Left lung (tissue), 4 donors: ENCODE measurements at regions not wholly inside any gene's neighbourhood (a gene's known extent, or its start where the extent isn't known, plus 50 kb on each side); places are given as distances from the start of the nearest gene placed in this dataset.

Source experiments
- ATAC-seq: fragments of 200-7000 bp; cut with Tn5 transposase; one replicate; pipeline ENCODE4 v1.9.1; 2020; ENCODE audit warnings: moderate library complexity
- DNase-seq, 4 donors: peaks; one replicate each; pipeline ENCODE4 v3.0.0-alpha.2; 2013 to 2020
- H3K27ac ChIP-seq, 2 donors: fragments of 200-600 bp; sonication (generic) in 1 of 2; one replicate each; pipeline versions ENCODE4 v1.5.0 to v1.8.0; 2020 to 2021
- H3K27me3 ChIP-seq, 2 donors: fragments of 200-600 bp; sonication (generic) in 1 of 2; one replicate each; pipeline versions ENCODE4 v1.5.0 to v1.8.0; 2020 to 2021
- H3K36me3 ChIP-seq, 2 donors: fragments of 200-600 bp; sonication (generic) in 1 of 2; one replicate each; pipeline versions ENCODE4 v1.5.0 to v1.8.0; 2020 to 2021
- H3K4me1 ChIP-seq, 2 donors: fragments of 200-600 bp; one replicate each; pipeline ENCODE4 v1.8.0; 2021
- H3K4me3 ChIP-seq, 2 donors: fragments of 200-600 bp; sonication (generic) in 1 of 2; one replicate each; pipeline versions ENCODE4 v1.5.0 to v1.8.0; 2020 to 2021; ENCODE audit warnings: mild to moderate bottlenecking in 1 of 2
- H3K9me3 ChIP-seq, 2 donors: fragments of 200-600 bp; sonication (generic) in 1 of 2; one replicate each; pipeline versions ENCODE4 v1.5.0 to v1.8.0; 2020 to 2021
- intact Hi-C, 2 donors: fragments of 100-400 bp; cut with DNase I; formaldehyde crosslinking; loops; one replicate each; pipeline versions ENCODE4 v1.11.2 to v1.14.2; 2022
- TF ChIP-seq, protein P1 (sequence below), 2 donors: fragments of 200-600 bp; sonication (generic) in 1 of 2; IDR thresholded peaks; one replicate each; pipeline versions ENCODE4 v1.5.0 to v1.8.0; 2021; ENCODE audit warnings: antibody characterized with exemption in 2 of 2
- donor health status: DM: no; HTN: yes; CAD: no.
- donor health status: DM: no; HTN: no; CAD: no.

DNA sequence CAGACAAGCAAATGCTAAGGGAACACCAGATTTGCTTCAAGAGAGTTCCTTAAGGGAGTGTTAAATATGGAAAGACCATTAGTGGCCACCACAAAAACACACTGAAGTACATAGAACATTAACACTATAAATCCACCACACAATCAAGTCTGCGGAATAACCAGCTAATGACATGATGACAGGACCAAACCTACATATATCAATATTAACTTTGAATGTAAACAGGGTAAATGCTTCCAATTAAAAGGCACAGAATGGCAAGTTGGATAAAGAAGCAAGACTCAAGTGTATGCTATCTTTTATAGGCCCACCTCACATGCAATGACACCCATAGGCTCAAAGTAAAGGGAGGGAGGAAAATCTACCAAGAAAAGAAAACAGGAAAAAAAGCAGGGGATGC lies 291.3 kb downstream of the COG6 start:
- DNase-seq (no peak), ATAC-seq (no peak)
- no peaks in the 10 kb centered on the region for H3K27me3 ChIP-seq
- H3K27ac ChIP-seq = no peak overlapping the region
- no peak overlapping the region for H3K4me3 ChIP-seq
- no peaks in the 10 kb centered on the region for H3K4me1 ChIP-seq
- no peaks in the 10 kb centered on the region for H3K36me3 ChIP-seq
- TF ChIP-seq, protein P1, sequence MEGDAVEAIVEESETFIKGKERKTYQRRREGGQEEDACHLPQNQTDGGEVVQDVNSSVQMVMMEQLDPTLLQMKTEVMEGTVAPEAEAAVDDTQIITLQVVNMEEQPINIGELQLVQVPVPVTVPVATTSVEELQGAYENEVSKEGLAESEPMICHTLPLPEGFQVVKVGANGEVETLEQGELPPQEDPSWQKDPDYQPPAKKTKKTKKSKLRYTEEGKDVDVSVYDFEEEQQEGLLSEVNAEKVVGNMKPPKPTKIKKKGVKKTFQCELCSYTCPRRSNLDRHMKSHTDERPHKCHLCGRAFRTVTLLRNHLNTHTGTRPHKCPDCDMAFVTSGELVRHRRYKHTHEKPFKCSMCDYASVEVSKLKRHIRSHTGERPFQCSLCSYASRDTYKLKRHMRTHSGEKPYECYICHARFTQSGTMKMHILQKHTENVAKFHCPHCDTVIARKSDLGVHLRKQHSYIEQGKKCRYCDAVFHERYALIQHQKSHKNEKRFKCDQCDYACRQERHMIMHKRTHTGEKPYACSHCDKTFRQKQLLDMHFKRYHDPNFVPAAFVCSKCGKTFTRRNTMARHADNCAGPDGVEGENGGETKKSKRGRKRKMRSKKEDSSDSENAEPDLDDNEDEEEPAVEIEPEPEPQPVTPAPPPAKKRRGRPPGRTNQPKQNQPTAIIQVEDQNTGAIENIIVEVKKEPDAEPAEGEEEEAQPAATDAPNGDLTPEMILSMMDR (IDR thresholded peaks at IDR 0.05) = no peak
- H3K9me3 ChIP-seq = no peaks in the 10 kb centered on the region
- intact Hi-C loops = no loop called here

DNA sequence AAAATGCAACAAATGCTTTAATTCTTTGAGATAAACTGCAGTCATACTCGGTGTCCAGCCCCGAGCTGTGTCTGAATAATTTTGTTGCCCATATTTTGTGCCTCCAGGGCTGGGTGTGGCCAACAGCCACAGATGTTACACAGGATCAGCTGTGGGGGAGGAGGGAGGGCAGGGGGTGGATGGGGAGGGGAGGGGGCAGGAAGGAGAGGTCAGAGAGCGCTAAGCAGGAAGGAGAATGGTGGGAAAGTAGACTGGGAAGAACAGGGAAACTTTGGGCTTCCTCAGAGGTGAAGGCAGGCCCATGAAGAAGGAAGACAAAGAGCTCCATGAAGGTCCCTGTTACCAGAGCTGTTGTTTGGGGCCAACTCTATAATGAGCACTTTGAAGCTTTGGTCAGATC lies 295.8 kb downstream of the COG6 start:
- Histone ChIP-seq H3K9me3 (no peaks in the 10 kb centered on the region), H3K27ac (no peak overlapping the region), H3K4me3 (no peak overlapping the region), H3K36me3 (no peaks in the 10 kb centered on the region), H3K27me3 (no peaks in the 10 kb centered on the region), H3K4me1 (no peaks in the 10 kb centered on the region)
- no peak for ATAC-seq
- DNase-seq = no peak
- TF ChIP-seq, protein P1 (IDR thresholded peaks at IDR 0.05) = no peak
- intact Hi-C loops = no loop called here

DNA sequence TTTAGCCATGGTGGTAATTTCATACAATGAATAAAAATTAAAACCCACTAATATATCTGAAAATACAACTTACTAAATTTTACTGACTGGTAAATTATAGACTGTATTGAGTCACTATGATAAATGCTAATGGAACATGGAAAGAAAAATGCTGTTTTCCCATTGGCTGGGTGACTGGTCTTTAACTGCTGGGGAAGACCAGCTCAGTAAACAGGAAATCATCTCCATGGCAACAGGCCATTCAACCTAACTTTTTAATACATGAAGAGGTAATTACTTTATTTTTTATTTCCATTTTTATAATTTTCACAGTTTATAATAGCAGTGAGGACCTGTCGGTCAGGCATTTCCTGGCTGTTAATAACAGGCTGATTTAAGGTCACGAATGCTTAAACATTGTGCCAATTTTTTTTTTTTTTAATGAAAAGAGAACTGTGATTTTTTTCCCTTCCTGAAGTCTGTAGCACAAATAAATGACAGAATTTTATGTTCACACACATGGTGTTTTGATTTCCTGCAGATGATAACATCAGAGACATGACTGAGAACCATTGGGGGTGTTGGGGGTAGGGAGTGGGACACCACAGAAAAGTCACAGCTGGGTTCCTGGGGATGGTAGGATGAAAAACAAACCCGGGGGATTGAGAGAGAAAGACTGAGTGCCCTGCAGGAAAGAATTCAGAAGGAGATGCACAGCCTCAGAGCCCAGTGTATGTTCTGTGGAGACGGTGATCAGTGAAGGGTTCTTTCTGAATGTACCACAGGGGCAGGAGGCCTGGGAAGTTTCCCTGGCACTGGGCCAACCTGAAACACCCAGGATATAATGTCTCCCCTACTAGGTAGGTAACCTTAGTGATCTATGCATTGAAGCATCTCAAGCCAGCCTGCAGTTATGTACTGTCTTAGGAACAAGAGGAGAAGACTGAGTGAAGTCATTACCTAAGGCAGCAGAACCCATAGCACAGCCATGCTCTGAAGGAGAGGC lies 297.1 kb downstream of the COG6 start:
- peak in 2 of 4 donors; percentile 57 to 77 for DNase-seq
- Histone ChIP-seq H3K36me3 (no peaks in the 10 kb centered on the region), H3K4me1 (no peaks in the 10 kb centered on the region), H3K9me3 (no peaks in the 10 kb centered on the region), H3K27ac (no peak overlapping the region), H3K27me3 (no peaks in the 10 kb centered on the region), H3K4me3 (no peak overlapping the region)
- TF ChIP-seq, protein P1 (IDR thresholded peaks at IDR 0.05) = no peak
- intact Hi-C loops = no loop called here
- ATAC-seq = peak; percentile 33

GRCh38 chr13:39954476-39954875 lies 299.0 kb downstream of the COG6 start:
- Histone ChIP-seq H3K4me1 (no peaks in the 10 kb centered on the region), H3K4me3 (no peak overlapping the region), H3K27me3 (no peaks in the 10 kb centered on the region), H3K27ac (no peak overlapping the region), H3K9me3 (no peaks in the 10 kb centered on the region), H3K36me3 (no peaks in the 10 kb centered on the region)
- no peak for DNase-seq
- ATAC-seq = no peak
- TF ChIP-seq, protein P1 (IDR thresholded peaks at IDR 0.05) = no peak
- intact Hi-C loops = no loop called here

DNA sequence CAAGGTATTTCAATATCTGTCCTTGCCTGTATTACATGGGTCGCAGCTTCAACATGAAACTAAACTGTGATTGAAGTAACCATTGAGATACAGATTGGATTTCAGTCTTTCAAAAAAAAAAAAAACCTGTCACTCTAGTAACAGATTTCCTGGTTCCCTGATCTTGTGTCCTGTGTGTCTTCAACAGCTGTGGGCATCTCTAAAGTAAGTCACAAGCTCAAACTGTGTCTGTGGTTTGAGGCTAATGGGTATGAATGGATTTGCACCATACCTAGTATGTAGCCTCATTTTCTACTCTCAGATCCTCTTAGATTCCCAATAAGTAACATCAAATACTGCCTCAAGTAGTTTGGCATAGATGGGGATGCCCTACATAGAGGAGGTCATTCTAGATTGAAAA lies 300.1 kb downstream of the COG6 start:
- Histone ChIP-seq H3K4me1 (no peaks in the 10 kb centered on the region), H3K9me3 (no peaks in the 10 kb centered on the region), H3K27ac (no peak overlapping the region), H3K27me3 (no peaks in the 10 kb centered on the region), H3K36me3 (no peaks in the 10 kb centered on the region), H3K4me3 (no peak overlapping the region)
- TF ChIP-seq, protein P1 (IDR thresholded peaks at IDR 0.05) = no peak
- DNase-seq (no peak), ATAC-seq (no peak)
- intact Hi-C loops = no loop called here
